ENCODE measurements at regions not wholly inside any gene's neighbourhood (a gene's known extent, or its start where the extent isn't known, plus 50 kb on each side); places are given as distances from the start of the nearest gene placed in this dataset.

GRCh38 chr13:78768950-78769349 lies 110.0 kb upstream of the OBI1 start:
- Mint-ChIP-seq H3K27me3 (ENCODE audit: unreplicated experiment) (no peaks in the 10 kb centered on the region), H3K27ac (ENCODE audit: unreplicated experiment) (no peak overlapping the region), H3K4me1 (ENCODE audit: low read depth, unreplicated experiment) (no peaks in the 10 kb centered on the region), H3K9me3 (ENCODE audit: low read depth, unreplicated experiment) (no peaks in the 10 kb centered on the region), H3K36me3 (ENCODE audit: insufficient read depth, unreplicated experiment) (no peaks in the 10 kb centered on the region), H3K4me3 (ENCODE audit: low read depth, unreplicated experiment) (no peak overlapping the region)
- CTCF ChIA-PET: no interaction called here
- intact Hi-C loops (cut with micrococcal nuclease; ENCODE audit: unreplicated experiment): no loop called here
- DNase-seq: no peak
- no TSS peak for BruUV-seq (replicated peaks)
- TF ChIP-seq, protein P1, sequence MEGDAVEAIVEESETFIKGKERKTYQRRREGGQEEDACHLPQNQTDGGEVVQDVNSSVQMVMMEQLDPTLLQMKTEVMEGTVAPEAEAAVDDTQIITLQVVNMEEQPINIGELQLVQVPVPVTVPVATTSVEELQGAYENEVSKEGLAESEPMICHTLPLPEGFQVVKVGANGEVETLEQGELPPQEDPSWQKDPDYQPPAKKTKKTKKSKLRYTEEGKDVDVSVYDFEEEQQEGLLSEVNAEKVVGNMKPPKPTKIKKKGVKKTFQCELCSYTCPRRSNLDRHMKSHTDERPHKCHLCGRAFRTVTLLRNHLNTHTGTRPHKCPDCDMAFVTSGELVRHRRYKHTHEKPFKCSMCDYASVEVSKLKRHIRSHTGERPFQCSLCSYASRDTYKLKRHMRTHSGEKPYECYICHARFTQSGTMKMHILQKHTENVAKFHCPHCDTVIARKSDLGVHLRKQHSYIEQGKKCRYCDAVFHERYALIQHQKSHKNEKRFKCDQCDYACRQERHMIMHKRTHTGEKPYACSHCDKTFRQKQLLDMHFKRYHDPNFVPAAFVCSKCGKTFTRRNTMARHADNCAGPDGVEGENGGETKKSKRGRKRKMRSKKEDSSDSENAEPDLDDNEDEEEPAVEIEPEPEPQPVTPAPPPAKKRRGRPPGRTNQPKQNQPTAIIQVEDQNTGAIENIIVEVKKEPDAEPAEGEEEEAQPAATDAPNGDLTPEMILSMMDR (IDR thresholded peaks at IDR 0.05; ENCODE audit: unreplicated experiment): no peak

GRCh38 chr13:78764665-78765064 lies 105.7 kb upstream of the OBI1 start:
- DNase-seq: no peak
- Mint-ChIP-seq H3K9me3 (ENCODE audit: low read depth, unreplicated experiment) (no peaks in the 10 kb centered on the region), H3K27me3 (ENCODE audit: unreplicated experiment) (no peaks in the 10 kb centered on the region), H3K27ac (ENCODE audit: unreplicated experiment) (no peak overlapping the region), H3K4me3 (ENCODE audit: low read depth, unreplicated experiment) (no peak overlapping the region), H3K4me1 (ENCODE audit: low read depth, unreplicated experiment) (no peaks in the 10 kb centered on the region), H3K36me3 (ENCODE audit: insufficient read depth, unreplicated experiment) (no peaks in the 10 kb centered on the region)
- intact Hi-C loops (cut with micrococcal nuclease; ENCODE audit: unreplicated experiment): no loop called here
- BruUV-seq (replicated peaks): no TSS peak
- CTCF ChIA-PET: no interaction called here
- TF ChIP-seq, protein P1 (IDR thresholded peaks at IDR 0.05; ENCODE audit: unreplicated experiment): no peak

DNA sequence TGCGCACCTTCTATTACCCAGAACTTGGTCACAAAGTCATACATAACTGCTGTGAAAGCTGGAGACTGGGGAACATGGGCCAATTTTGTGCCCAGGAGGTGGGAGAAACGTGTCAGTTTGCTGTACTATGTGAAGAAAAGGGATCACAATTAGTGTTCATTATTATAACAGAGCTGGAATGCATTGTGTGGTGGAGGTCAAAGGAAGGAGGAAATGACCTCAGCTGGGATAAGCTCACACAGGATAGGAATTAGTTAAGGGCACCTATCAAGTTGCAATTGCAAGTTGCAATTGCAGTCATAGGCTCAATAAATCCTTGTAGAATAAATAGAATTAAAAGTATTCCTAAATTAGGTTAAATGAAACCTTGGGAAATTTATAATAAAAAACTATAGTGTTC lies 103.9 kb upstream of the OBI1 start:
- no peak for DNase-seq
- intact Hi-C loops (cut with micrococcal nuclease; ENCODE audit: unreplicated experiment): no loop called here
- TF ChIP-seq, protein P1 (IDR thresholded peaks at IDR 0.05; ENCODE audit: unreplicated experiment): no peak
- no peak overlapping the region for H3K27ac Mint-ChIP-seq (ENCODE audit: unreplicated experiment)
- CTCF ChIA-PET: no interaction called here
- BruUV-seq (replicated peaks): no TSS peak
- H3K4me1 Mint-ChIP-seq (ENCODE audit: low read depth, unreplicated experiment): no peaks in the 10 kb centered on the region
- H3K27me3 Mint-ChIP-seq (ENCODE audit: unreplicated experiment): no peaks in the 10 kb centered on the region
- H3K9me3 Mint-ChIP-seq (ENCODE audit: low read depth, unreplicated experiment): no peaks in the 10 kb centered on the region
- no peak overlapping the region for H3K4me3 Mint-ChIP-seq (ENCODE audit: low read depth, unreplicated experiment)
- no peaks in the 10 kb centered on the region for H3K36me3 Mint-ChIP-seq (ENCODE audit: insufficient read depth, unreplicated experiment)

GRCh38 chr13:78759704-78760103 lies 100.7 kb upstream of the OBI1 start:
- H3K27ac Mint-ChIP-seq (ENCODE audit: unreplicated experiment): no peak overlapping the region
- CTCF ChIA-PET: no interaction called here
- no TSS peak for BruUV-seq (replicated peaks)
- H3K36me3 Mint-ChIP-seq (ENCODE audit: insufficient read depth, unreplicated experiment): no peaks in the 10 kb centered on the region
- H3K4me3 Mint-ChIP-seq (ENCODE audit: low read depth, unreplicated experiment): no peak overlapping the region
- DNase-seq: no peak
- no peaks in the 10 kb centered on the region for H3K27me3 Mint-ChIP-seq (ENCODE audit: unreplicated experiment)
- intact Hi-C loops (cut with micrococcal nuclease; ENCODE audit: unreplicated experiment): no loop called here
- TF ChIP-seq, protein P1 (IDR thresholded peaks at IDR 0.05; ENCODE audit: unreplicated experiment): no peak
- no peaks in the 10 kb centered on the region for H3K4me1 Mint-ChIP-seq (ENCODE audit: low read depth, unreplicated experiment)
- no peaks in the 10 kb centered on the region for H3K9me3 Mint-ChIP-seq (ENCODE audit: low read depth, unreplicated experiment)

GRCh38 chr13:78758549-78758948 lies 99.6 kb upstream of the OBI1 start:
- TF ChIP-seq, protein P1 (IDR thresholded peaks at IDR 0.05; ENCODE audit: unreplicated experiment): no peak
- Mint-ChIP-seq H3K27ac (ENCODE audit: unreplicated experiment) (no peak overlapping the region), H3K9me3 (ENCODE audit: low read depth, unreplicated experiment) (no peaks in the 10 kb centered on the region), H3K4me3 (ENCODE audit: low read depth, unreplicated experiment) (no peak overlapping the region), H3K4me1 (ENCODE audit: low read depth, unreplicated experiment) (no peaks in the 10 kb centered on the region), H3K36me3 (ENCODE audit: insufficient read depth, unreplicated experiment) (no peaks in the 10 kb centered on the region), H3K27me3 (ENCODE audit: unreplicated experiment) (no peaks in the 10 kb centered on the region)
- no peak for DNase-seq
- BruUV-seq (replicated peaks): no TSS peak
- CTCF ChIA-PET: no interaction called here
- intact Hi-C loops (cut with micrococcal nuclease; ENCODE audit: unreplicated experiment): no loop called here
